ENCODE measurements at regions not wholly inside any gene's neighbourhood (a gene's known extent, or its start where the extent isn't known, plus 50 kb on each side); places are given as distances from the start of the nearest gene placed in this dataset.
A peak's percentile ranks its signal among the peaks of the same experiment; 100 is the strongest.
"Not testable (repeated sequence)": the region's sequence is repeated elsewhere in the genome, so short reads cannot be mapped to it uniquely, and the experiment has no call there.

- DNase-seq: no peak
Observed at GRCh38 chr9:117775591-117775990, 71.4 kb downstream of the TLR4 start.

GRCh38 chr9:117777823-117778222 lies 73.6 kb downstream of the TLR4 start:
- peak in 1 of 2 donors; percentile 11 for DNase-seq

- DNase-seq: peak in 1 of 2 donors; percentile 8
Observed at GRCh38 chr9:117779760-117780159, 75.6 kb downstream of the TLR4 start.

- peak; percentile 73 to 75 for DNase-seq
Observed at GRCh38 chr9:117782931-117783788, 79.0 kb downstream of the TLR4 start.

GRCh38 chr9:117783828-117784227 lies 79.6 kb downstream of the TLR4 start:
- DNase-seq: peak; percentile 62 to 78

- no peak for DNase-seq
Observed at GRCh38 chr9:117784996-117785395, 80.8 kb downstream of the TLR4 start.

GRCh38 chr9:117787746-117788145 lies 83.5 kb downstream of the TLR4 start:
- no peak for DNase-seq

- DNase-seq: no peak
Observed at GRCh38 chr9:117795271-117795670, 91.1 kb downstream of the TLR4 start.

GRCh38 chr9:117796681-117797080 lies 92.5 kb downstream of the TLR4 start:
- DNase-seq: no peak

- no peak for DNase-seq
Observed at GRCh38 chr9:117800389-117800788, 96.2 kb downstream of the TLR4 start.

GRCh38 chr9:117809751-117810150 lies 105.5 kb downstream of the TLR4 start:
- no peak for DNase-seq

- DNase-seq: peak in 1 of 2 donors; percentile 20
Observed at GRCh38 chr9:117815315-117815714, 111.1 kb downstream of the TLR4 start.

GRCh38 chr9:117815948-117816347 lies 111.7 kb downstream of the TLR4 start:
- DNase-seq: no peak

GRCh38 chr9:117821954-117822353 lies 117.8 kb downstream of the TLR4 start:
- no peak for DNase-seq

- no peak for DNase-seq
Observed at GRCh38 chr9:117823576-117823975, 119.4 kb downstream of the TLR4 start.

- peak; percentile 62 to 64 for DNase-seq
Observed at GRCh38 chr9:117825609-117826347, 121.6 kb downstream of the TLR4 start.

- DNase-seq: no peak
Observed at GRCh38 chr9:117826837-117827236, 122.6 kb downstream of the TLR4 start.

GRCh38 chr9:117827456-117827855 lies 123.3 kb downstream of the TLR4 start:
- DNase-seq: no peak

GRCh38 chr9:117828466-117828865 lies 124.3 kb downstream of the TLR4 start:
- no peak for DNase-seq

- no peak for DNase-seq
Observed at GRCh38 chr9:117835798-117836197, 131.6 kb downstream of the TLR4 start.

GRCh38 chr9:117839862-117840261 lies 135.7 kb downstream of the TLR4 start:
- no peak for DNase-seq

GRCh38 chr9:117851836-117852461 lies 147.7 kb downstream of the TLR4 start:
- not testable (repeated sequence) for DNase-seq

- no peak for DNase-seq
Observed at GRCh38 chr9:117858561-117858960, 154.4 kb downstream of the TLR4 start.

GRCh38 chr9:117860849-117861248 lies 156.6 kb downstream of the TLR4 start:
- DNase-seq: no peak
